ENCODE measurements at regions not wholly inside any gene's neighbourhood (a gene's known extent, or its start where the extent isn't known, plus 50 kb on each side); places are given as distances from the start of the nearest gene placed in this dataset.

GRCh38 chr6:90891355-90891754 lies 304.5 kb upstream of the MAP3K7 start:
- Histone ChIP-seq H3K36me3 (ENCODE audit: control insufficient read depth, insufficient read depth, low read length) (no peaks in the 10 kb centered on the region), H3K27ac (ENCODE audit: insufficient read depth, low read length) (no peak overlapping the region), H3K4me3 (replicated peaks in 1 of 4; ENCODE audit: control extremely low read depth in 1 of 4, insufficient read depth in 1 of 4, low read depth in 3 of 4, low read length in 4 of 4) (no peak overlapping the region), H3K27me3 (ENCODE audit: control insufficient read depth, insufficient read depth, low read length) (no peaks in the 10 kb centered on the region), H3K79me2 (ENCODE audit: control insufficient read depth, insufficient read depth, low read length) (no peaks in the 10 kb centered on the region), H3K9ac (ENCODE audit: insufficient read depth, low read length) (no peak overlapping the region), H4K20me1 (ENCODE audit: control insufficient read depth, extremely low read depth, insufficient read depth, low read length) (no peaks in the 10 kb centered on the region), H3K9me3 (ENCODE audit: control insufficient read depth, insufficient read depth, low read depth, low read length) (no peaks in the 10 kb centered on the region), H3K4me2 (ENCODE audit: extremely low read depth, insufficient read depth, low read length) (no peak overlapping the region), H3K4me1 (ENCODE audit: control insufficient read depth, extremely low read depth, insufficient read depth, low read length) (no peaks in the 10 kb centered on the region), H2AFZ (ENCODE audit: low read length) (no peak overlapping the region)
- DNase-seq (ENCODE audit: low read depth in 2 of 2), result no peak
- TF ChIP-seq CTCF (conservative IDR thresholded peaks at IDR 0.05 in 1 of 2, IDR thresholded peaks at IDR 0.05 in 1 of 2; ENCODE audit: low read depth in 1 of 2, low read length in 2 of 2), result no peak
- no peak for TF ChIP-seq EZH2 (IDR thresholded peaks at IDR 0.05; ENCODE audit: low read length, missing control alignments)

- TF ChIP-seq CTCF (conservative IDR thresholded peaks at IDR 0.05 in 1 of 2, IDR thresholded peaks at IDR 0.05 in 1 of 2; ENCODE audit: low read depth in 1 of 2, low read length in 2 of 2) (no peak), EZH2 (IDR thresholded peaks at IDR 0.05; ENCODE audit: low read length, missing control alignments) (no peak)
- no peaks in the 10 kb centered on the region for H3K27me3 ChIP-seq (ENCODE audit: control insufficient read depth, insufficient read depth, low read length)
- peak in 1 of 2 donors; percentile 9 for DNase-seq (ENCODE audit: low read depth in 2 of 2)
Measured at GRCh38 chr6:90890683-90891330, 303.9 kb upstream of the MAP3K7 start.

GRCh38 chr6:90887764-90888163 lies 300.9 kb upstream of the MAP3K7 start:
- no peaks in the 10 kb centered on the region for H3K36me3 ChIP-seq (ENCODE audit: control insufficient read depth, insufficient read depth, low read length)
- DNase-seq (ENCODE audit: low read depth in 2 of 2), result no peak
- no peak overlapping the region for H3K27ac ChIP-seq (ENCODE audit: insufficient read depth, low read length)
- no peaks in the 10 kb centered on the region for H3K79me2 ChIP-seq (ENCODE audit: control insufficient read depth, insufficient read depth, low read length)
- no peaks in the 10 kb centered on the region for H3K27me3 ChIP-seq (ENCODE audit: control insufficient read depth, insufficient read depth, low read length)
- H3K9me3 ChIP-seq (ENCODE audit: control insufficient read depth, insufficient read depth, low read depth, low read length), result no peaks in the 10 kb centered on the region
- no peak overlapping the region for H3K9ac ChIP-seq (ENCODE audit: insufficient read depth, low read length)
- H3K4me1 ChIP-seq (ENCODE audit: control insufficient read depth, extremely low read depth, insufficient read depth, low read length), result no peaks in the 10 kb centered on the region
- H3K4me2 ChIP-seq (ENCODE audit: extremely low read depth, insufficient read depth, low read length), result no peak overlapping the region
- no peak overlapping the region for H3K4me3 ChIP-seq (replicated peaks in 1 of 4; ENCODE audit: control extremely low read depth in 1 of 4, insufficient read depth in 1 of 4, low read depth in 3 of 4, low read length in 4 of 4)
- TF ChIP-seq CTCF (conservative IDR thresholded peaks at IDR 0.05 in 1 of 2, IDR thresholded peaks at IDR 0.05 in 1 of 2; ENCODE audit: low read depth in 1 of 2, low read length in 2 of 2) (no peak), EZH2 (IDR thresholded peaks at IDR 0.05; ENCODE audit: low read length, missing control alignments) (no peak)
- no peaks in the 10 kb centered on the region for H4K20me1 ChIP-seq (ENCODE audit: control insufficient read depth, extremely low read depth, insufficient read depth, low read length)
- H2AFZ ChIP-seq (ENCODE audit: low read length), result no peak overlapping the region

More at GRCh38 chr6:90890683-90891330, 303.9 kb upstream of the MAP3K7 start:
- H3K79me2 ChIP-seq (ENCODE audit: control insufficient read depth, insufficient read depth, low read length), result no peaks in the 10 kb centered on the region
- no peaks in the 10 kb centered on the region for H3K4me1 ChIP-seq (ENCODE audit: control insufficient read depth, extremely low read depth, insufficient read depth, low read length)
- H3K27ac ChIP-seq (ENCODE audit: insufficient read depth, low read length), result no peak overlapping the region
- no peaks in the 10 kb centered on the region for H3K36me3 ChIP-seq (ENCODE audit: control insufficient read depth, insufficient read depth, low read length)
- H3K9ac ChIP-seq (ENCODE audit: insufficient read depth, low read length), result no peak overlapping the region
- H2AFZ ChIP-seq (ENCODE audit: low read length), result no peak overlapping the region
- no peaks in the 10 kb centered on the region for H4K20me1 ChIP-seq (ENCODE audit: control insufficient read depth, extremely low read depth, insufficient read depth, low read length)
- no peaks in the 10 kb centered on the region for H3K9me3 ChIP-seq (ENCODE audit: control insufficient read depth, insufficient read depth, low read depth, low read length)
- H3K4me2 ChIP-seq (ENCODE audit: extremely low read depth, insufficient read depth, low read length), result no peak overlapping the region
- no peak overlapping the region for H3K4me3 ChIP-seq (replicated peaks in 1 of 4; ENCODE audit: control extremely low read depth in 1 of 4, insufficient read depth in 1 of 4, low read depth in 3 of 4, low read length in 4 of 4)

Data from fibroblast of lung (primary cell).